Smooth muscle cell (in vitro differentiated cells): ENCODE measurements at regions not wholly inside any gene's neighbourhood (a gene's known extent, or its start where the extent isn't known, plus 50 kb on each side); places are given as distances from the start of the nearest gene placed in this dataset.

Experiments used
- DNase-seq: peaks from one replicate; lab custom pipeline; 2025; ENCODE audit not compliant: unreplicated experiment; lab: John Stamatoyannopoulos, UW
- H2AFZ ChIP-seq: fragments of 200-600 bp; sonication (generic); 2 replicates; pipeline ENCODE4 v1.6.0; 2016; ENCODE audit warnings: antibody characterized with exemption, low read depth, mild to moderate bottlenecking
- H3F3A ChIP-seq: fragments of 200-600 bp; sonication (generic); 2 replicates; pipeline ENCODE4 v1.6.0; 2017; ENCODE audit warnings: antibody characterized with exemption, low read depth
- H3K27ac ChIP-seq: fragments of 200-600 bp; sonication (generic); 2 replicates; pipeline ENCODE4 v1.5.1; 2016; ENCODE audit warnings: low read depth, mild to moderate bottlenecking
- H3K27me3 ChIP-seq: fragments of 200-600 bp; sonication (generic); 2 replicates; pipeline ENCODE4 v1.6.1; 2016; ENCODE audit warnings: low read depth, mild to moderate bottlenecking
- H3K36me3 ChIP-seq: fragments of 200-600 bp; sonication (generic); 2 replicates; pipeline ENCODE4 v1.5.1; 2016; ENCODE audit warnings: low read depth
- H3K4me1 ChIP-seq: fragments of 200-600 bp; sonication (generic); 2 replicates; pipeline ENCODE4 v1.5.1; 2016; ENCODE audit warnings: low read depth
- H3K4me2 ChIP-seq: fragments of 200-600 bp; sonication (generic); 2 replicates; pipeline ENCODE4 v1.6.0; 2016; ENCODE audit warnings: mild to moderate bottlenecking
- H3K4me3 ChIP-seq: fragments of 200-600 bp; sonication (generic); 2 replicates; pipeline ENCODE4 v1.5.1; 2016; ENCODE audit warnings: mild to moderate bottlenecking
- H3K79me2 ChIP-seq: fragments of 200-600 bp; sonication (generic); 2 replicates; pipeline ENCODE4 v1.6.0; 2016; ENCODE audit warnings: low read depth, mild to moderate bottlenecking
- H3K9ac ChIP-seq: fragments of 200-600 bp; sonication (generic); 2 replicates; pipeline ENCODE4 v1.6.0; 2016; ENCODE audit warnings: low read depth
- H3K9me3 ChIP-seq: fragments of 200-600 bp; sonication (generic); replicated peaks from 2 replicates; pipeline ENCODE4 v1.5.1; 2016; ENCODE audit warnings: low read depth
- H4K20me1 ChIP-seq: fragments of 200-600 bp; sonication (generic); 2 replicates; pipeline ENCODE4 v1.6.0; 2016; ENCODE audit warnings: low read depth
- CTCF ChIP-seq: fragments of 200-600 bp; sonication (generic); IDR thresholded peaks from 2 replicates; pipeline ENCODE4 v1.5.1; 2017; ENCODE audit warnings: borderline replicate concordance, mild to moderate bottlenecking, antibody characterized with exemption; ENCODE audit not compliant: insufficient read depth, poor library complexity, severe bottlenecking
- WGBS: methylation state at CpG from one replicate; pipeline ENCODE4 v1.1.7; 2016; ENCODE audit warnings: low lambda C conversion rate; 5-methylcytosine and 5-hydroxymethylcytosine counted together

GRCh38 chr6:134627707-134628106 lies 309.8 kb upstream of the SGK1 start:
- no peaks in the 10 kb centered on the region for H3F3A ChIP-seq
- H3K9me3 ChIP-seq: no peaks in the 10 kb centered on the region
- H3K36me3 ChIP-seq: no peaks in the 10 kb centered on the region
- no peaks in the 10 kb centered on the region for H3K27me3 ChIP-seq
- no peak overlapping the region for H3K9ac ChIP-seq
- no peaks in the 10 kb centered on the region for H3K4me1 ChIP-seq
- 94% methylated on average over 4 of the region's 4 CpGs for WGBS
- H3K4me3 ChIP-seq: no peak overlapping the region
- no peaks in the 10 kb centered on the region for H3K79me2 ChIP-seq
- H3K4me2 ChIP-seq: no peak overlapping the region
- no peak for TF ChIP-seq CTCF
- DNase-seq: no peak
- no peak overlapping the region for H3K27ac ChIP-seq
- H4K20me1 ChIP-seq: no peaks in the 10 kb centered on the region
- no peak overlapping the region for H2AFZ ChIP-seq

GRCh38 chr6:134626589-134626988 lies 308.7 kb upstream of the SGK1 start:
- TF ChIP-seq CTCF: no peak
- Histone ChIP-seq H3K27me3 (no peaks in the 10 kb centered on the region), H3F3A (no peaks in the 10 kb centered on the region), H3K9ac (no peak overlapping the region), H2AFZ (no peak overlapping the region), H4K20me1 (no peaks in the 10 kb centered on the region), H3K9me3 (no peaks in the 10 kb centered on the region), H3K4me1 (no peaks in the 10 kb centered on the region), H3K36me3 (no peaks in the 10 kb centered on the region), H3K4me2 (no peak overlapping the region), H3K79me2 (no peaks in the 10 kb centered on the region), H3K27ac (no peak overlapping the region), H3K4me3 (no peak overlapping the region)
- DNase-seq: no peak
- 85% methylated on average over 2 of the region's 2 CpGs for WGBS

GRCh38 chr6:134626086-134626485 lies 308.2 kb upstream of the SGK1 start:
- no peaks in the 10 kb centered on the region for H3K36me3 ChIP-seq
- no peaks in the 10 kb centered on the region for H3F3A ChIP-seq
- H3K4me1 ChIP-seq: no peaks in the 10 kb centered on the region
- WGBS: 51% methylated on average over 2 of the region's 2 CpGs
- no peak overlapping the region for H2AFZ ChIP-seq
- no peak overlapping the region for H3K27ac ChIP-seq
- H3K4me2 ChIP-seq: no peak overlapping the region
- H4K20me1 ChIP-seq: no peaks in the 10 kb centered on the region
- no peak for TF ChIP-seq CTCF
- no peaks in the 10 kb centered on the region for H3K9me3 ChIP-seq
- DNase-seq: no peak
- H3K4me3 ChIP-seq: no peak overlapping the region
- no peaks in the 10 kb centered on the region for H3K79me2 ChIP-seq
- H3K9ac ChIP-seq: no peak overlapping the region
- no peaks in the 10 kb centered on the region for H3K27me3 ChIP-seq

- DNase-seq: no peak
- H2AFZ ChIP-seq: no peak overlapping the region
- no peak overlapping the region for H3K4me3 ChIP-seq
- H3K36me3 ChIP-seq: no peaks in the 10 kb centered on the region
- 77% methylated on average over 6 of the region's 6 CpGs for WGBS
- H3K4me1 ChIP-seq: no peaks in the 10 kb centered on the region
- H3K79me2 ChIP-seq: no peaks in the 10 kb centered on the region
- no peak overlapping the region for H3K27ac ChIP-seq
- no peak for TF ChIP-seq CTCF
- H3K9me3 ChIP-seq: no peaks in the 10 kb centered on the region
- H3F3A ChIP-seq: no peaks in the 10 kb centered on the region
- no peaks in the 10 kb centered on the region for H4K20me1 ChIP-seq
- no peak overlapping the region for H3K4me2 ChIP-seq
- no peak overlapping the region for H3K9ac ChIP-seq
- no peaks in the 10 kb centered on the region for H3K27me3 ChIP-seq
Observed at GRCh38 chr6:134624781-134625180, 306.9 kb upstream of the SGK1 start.
